HG02610 (cell line): ENCODE measurements at regions not wholly inside any gene's neighbourhood (a gene's known extent, or its start where the extent isn't known, plus 50 kb on each side); places are given as distances from the start of the nearest gene placed in this dataset.

Experiments used
- ATAC-seq: cut with Tn5 transposase; IDR thresholded peaks from one replicate; pipeline ENCODE4 v1.9.1; 2021; ENCODE audit warnings: mild to moderate bottlenecking, moderate library complexity; ENCODE audit not compliant: unreplicated experiment

GRCh38 chr6:147808640-147809039, 300.1 kb downstream of the SAMD5 start:
- no peak for ATAC-seq

GRCh38 chr6:147811913-147812629, 303.6 kb downstream of the SAMD5 start:
- ATAC-seq: no peak

GRCh38 chr6:147817042-147817689, 308.7 kb downstream of the SAMD5 start:
- no peak for ATAC-seq

- ATAC-seq: no peak
These were observed 312.0 kb downstream of the SAMD5 start for GRCh38 chr6:147820520-147820919.

- no peak for ATAC-seq
These were observed 312.9 kb downstream of the SAMD5 start for GRCh38 chr6:147821295-147821897.

- no peak for ATAC-seq
These were observed 315.4 kb downstream of the SAMD5 start for GRCh38 chr6:147823936-147824335.

GRCh38 chr6:147825848-147826247, 317.4 kb downstream of the SAMD5 start:
- no peak for ATAC-seq

GRCh38 chr6:147826698-147827097, 318.2 kb downstream of the SAMD5 start:
- no peak for ATAC-seq

- ATAC-seq: no peak
These were observed 320.9 kb downstream of the SAMD5 start for GRCh38 chr6:147829418-147829817.

GRCh38 chr6:147829835-147830234, 321.3 kb downstream of the SAMD5 start:
- ATAC-seq: no peak

- no peak for ATAC-seq
These were observed 322.9 kb downstream of the SAMD5 start for GRCh38 chr6:147831356-147831755.

GRCh38 chr6:147833607-147834006, 325.1 kb downstream of the SAMD5 start:
- ATAC-seq: no peak

- no peak for ATAC-seq
These were observed 325.7 kb downstream of the SAMD5 start for GRCh38 chr6:147834084-147834776.

GRCh38 chr6:147837540-147837939, 329.1 kb downstream of the SAMD5 start:
- ATAC-seq: no peak

GRCh38 chr6:147839708-147840610, 331.5 kb downstream of the SAMD5 start:
- ATAC-seq: no peak

- no peak for ATAC-seq
These were observed 333.2 kb downstream of the SAMD5 start for GRCh38 chr6:147841547-147842148.

- no peak for ATAC-seq
These were observed 341.2 kb downstream of the SAMD5 start for GRCh38 chr6:147849401-147850330.

- no peak for ATAC-seq
These were observed 344.3 kb downstream of the SAMD5 start for GRCh38 chr6:147852772-147853171.

- no peak for ATAC-seq
These were observed 345.1 kb downstream of the SAMD5 start for GRCh38 chr6:147853574-147853973.
